Natural killer cell treated with Interleukin-12 subunit alpha and Interleukin-12 subunit beta and Interleukin-15 and Interleukin-18, amount 100 ng/mL, for 72 hours (primary cell): ENCODE measurements at regions not wholly inside any gene's neighbourhood (a gene's known extent, or its start where the extent isn't known, plus 50 kb on each side); places are given as distances from the start of the nearest gene placed in this dataset.
"Not testable (repeated sequence)": the region's sequence is repeated elsewhere in the genome, so short reads cannot be mapped to it uniquely, and the experiment has no call there.

Experiments used
- ATAC-seq, 2 donors: fragments of 150-1000 bp; cut with Tn5 transposase in 1 of 2; sonication (Bioruptor Pico), chemical (Tn5 transposase) in 1 of 2; 2 replicates each; pipeline ENCODE4 v1.10.0; 2021
- DNase-seq: peaks from one replicate; pipeline ENCODE4 v3.0.0; 2022; ENCODE audit warnings: low spot score
- H3K27ac Mint-ChIP-seq, 2 donors: 1 replicate in 1 of 2; 2 replicates in 1 of 2; pipeline ENCODE4 v1.8.0; 2022; ENCODE audit warnings: mixed read lengths in 2 of 2, mild to moderate bottlenecking in 1 of 2, moderate library complexity in 1 of 2
- H3K27me3 Mint-ChIP-seq, 2 donors: 1 replicate in 1 of 2; 2 replicates in 1 of 2; pipeline ENCODE4 v1.8.0; 2022; ENCODE audit warnings: mixed read lengths in 2 of 2
- H3K36me3 Mint-ChIP-seq: one replicate; pipeline ENCODE4 v1.8.0; 2022; ENCODE audit warnings: mixed read lengths
- H3K4me1 Mint-ChIP-seq, 2 donors: 1 replicate in 1 of 2; 2 replicates in 1 of 2; pipeline ENCODE4 v1.8.0; 2022; ENCODE audit warnings: low read depth in 2 of 2, mixed read lengths in 2 of 2, mild to moderate bottlenecking in 1 of 2
- H3K4me3 Mint-ChIP-seq: one replicate; pipeline ENCODE4 v1.8.0; 2022; ENCODE audit warnings: mixed read lengths
- H3K9me3 Mint-ChIP-seq: 2 replicates; pipeline ENCODE4 v1.8.0; 2022; ENCODE audit warnings: mixed read lengths

DNA sequence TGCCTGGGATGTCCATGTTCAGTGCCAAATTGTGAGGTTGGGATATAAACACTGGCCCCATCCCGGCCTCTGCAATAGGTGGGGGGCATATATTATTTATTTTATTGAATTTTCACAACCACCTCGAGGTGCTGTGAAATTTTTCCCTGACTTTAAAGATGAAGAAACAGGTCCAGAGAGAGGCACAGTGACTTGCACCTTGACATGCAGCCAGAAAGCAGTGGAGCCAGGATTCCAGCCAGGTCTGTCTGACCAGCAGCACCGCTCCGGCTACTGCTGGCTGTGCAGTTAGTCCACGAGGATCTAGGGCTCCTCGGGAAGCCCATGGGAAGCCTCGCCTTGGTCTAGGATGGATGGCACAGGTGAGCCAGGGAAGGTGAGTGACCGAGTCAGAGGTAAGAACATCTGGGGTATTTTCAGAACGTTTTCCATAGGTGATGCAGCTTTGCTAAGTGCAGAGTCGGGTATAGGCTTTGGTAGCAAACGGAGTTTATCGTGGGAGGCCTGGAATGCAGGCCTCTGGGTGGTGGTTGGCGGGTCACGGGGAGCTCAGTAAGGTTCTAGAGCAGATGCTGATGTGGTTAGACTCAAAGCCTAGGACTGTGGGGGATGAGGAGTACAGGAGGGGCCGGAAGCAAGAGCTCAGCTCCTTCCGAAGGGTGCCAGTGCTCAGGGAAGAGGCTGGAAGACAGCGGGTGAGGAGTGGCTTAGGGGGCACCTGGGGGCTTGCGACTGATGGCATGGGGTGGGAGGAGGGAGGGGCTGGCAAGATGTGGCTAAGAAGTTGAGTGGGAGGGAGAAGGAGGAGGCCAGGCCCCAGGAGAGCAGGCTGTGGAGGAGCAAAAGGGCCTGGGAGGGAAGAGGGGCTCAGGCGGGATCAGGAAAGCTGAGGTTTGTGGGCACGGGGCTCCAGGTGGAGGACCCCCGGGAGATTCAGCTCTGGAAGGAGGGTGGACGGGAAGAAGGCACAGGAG is 107.7 kb upstream of the LRPAP1 start:
- no peak overlapping the region for H3K27ac Mint-ChIP-seq
- DNase-seq, result no peak
- no peaks in the 10 kb centered on the region for H3K36me3 Mint-ChIP-seq
- peaks cover 17 to 19% of the 10 kb centered on the region in 2 donors for H3K27me3 Mint-ChIP-seq
- no peak for ATAC-seq
- peaks cover 0 to 2% of the 10 kb centered on the region in 2 donors for H3K4me1 Mint-ChIP-seq
- H3K9me3 Mint-ChIP-seq, result no peaks in the 10 kb centered on the region
- no peak overlapping the region for H3K4me3 Mint-ChIP-seq

GRCh38 chr4:3638080-3638795 is 106.0 kb upstream of the LRPAP1 start:
- H3K27ac Mint-ChIP-seq, result no peak overlapping the region
- peaks cover 12 to 19% of the 10 kb centered on the region in 2 donors for H3K27me3 Mint-ChIP-seq
- H3K36me3 Mint-ChIP-seq, result no peaks in the 10 kb centered on the region
- no peak for DNase-seq
- H3K4me3 Mint-ChIP-seq, result no peak overlapping the region
- no peaks in the 10 kb centered on the region for H3K9me3 Mint-ChIP-seq
- no peak for ATAC-seq
- no peaks in the 10 kb centered on the region for H3K4me1 Mint-ChIP-seq

DNA sequence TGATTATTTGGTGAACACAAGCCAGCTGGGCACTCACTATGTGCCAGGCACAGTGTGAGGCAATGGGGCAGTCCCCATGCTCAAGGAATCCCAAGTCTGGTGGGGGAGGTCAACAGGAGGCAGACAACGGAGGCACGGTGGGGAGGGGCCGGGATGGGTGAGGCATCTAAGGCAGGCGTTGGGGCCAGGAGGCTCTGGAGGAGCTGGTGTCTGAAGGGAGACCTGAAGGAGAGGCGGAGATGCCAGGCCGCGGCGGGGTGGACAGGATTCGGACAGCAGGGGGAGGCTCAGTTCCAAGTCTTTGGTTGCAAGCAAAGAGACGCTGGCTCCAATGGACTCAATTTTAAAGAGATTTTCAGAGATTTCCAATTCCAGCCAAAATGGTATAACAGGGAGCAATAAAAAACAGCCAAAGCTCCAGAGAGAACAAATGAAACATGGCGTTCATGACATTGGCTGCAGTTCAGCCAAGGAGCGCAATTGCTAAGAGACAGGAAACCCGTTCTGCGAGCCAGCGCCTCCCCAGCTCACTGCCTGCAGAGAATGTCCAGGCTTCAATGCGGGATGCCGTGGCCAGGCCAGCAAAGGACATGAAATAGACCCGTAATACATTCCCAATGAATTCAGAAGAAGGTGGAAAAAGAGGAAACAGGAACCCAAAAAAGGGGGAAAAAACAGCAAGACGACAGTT is 105.2 kb upstream of the LRPAP1 start:
- no peaks in the 10 kb centered on the region for H3K4me1 Mint-ChIP-seq
- no peak for ATAC-seq
- no peak overlapping the region for H3K4me3 Mint-ChIP-seq

GRCh38 chr4:3636646-3637320 is 104.6 kb upstream of the LRPAP1 start:
- Mint-ChIP-seq H3K4me3 (no peak overlapping the region), H3K27ac (no peak overlapping the region), H3K4me1 (no peaks in the 10 kb centered on the region), H3K27me3 (peaks cover 12 to 19% of the 10 kb centered on the region in 2 donors), H3K9me3 (no peaks in the 10 kb centered on the region), H3K36me3 (no peaks in the 10 kb centered on the region)
- ATAC-seq (no peak), DNase-seq (no peak)

More for the DNA sequence above, 105.2 kb upstream of the LRPAP1 start:
- H3K36me3 Mint-ChIP-seq, result no peaks in the 10 kb centered on the region
- no peaks in the 10 kb centered on the region for H3K9me3 Mint-ChIP-seq
- H3K27ac Mint-ChIP-seq, result no peak overlapping the region
- peaks cover 12 to 19% of the 10 kb centered on the region in 2 donors for H3K27me3 Mint-ChIP-seq
- DNase-seq, result no peak

DNA sequence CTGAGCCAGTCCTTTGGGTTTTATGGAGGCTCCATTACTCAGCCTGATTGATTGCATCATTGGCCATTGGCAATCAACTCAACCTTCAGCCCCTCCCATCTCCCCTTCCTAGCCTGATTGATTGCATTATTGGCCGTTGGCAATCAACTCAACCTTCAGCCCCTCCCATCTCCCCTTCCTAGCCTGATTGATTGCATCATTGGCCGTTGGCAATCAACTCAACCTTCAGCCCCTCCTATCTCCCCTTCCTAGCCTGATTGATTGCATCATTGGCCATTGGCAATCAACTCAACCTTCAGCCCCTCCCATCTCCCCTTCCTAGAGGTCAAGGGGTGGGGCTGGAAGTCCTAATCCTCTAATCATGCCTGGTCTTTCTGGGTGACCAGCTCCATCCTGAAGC is 103.8 kb upstream of the LRPAP1 start:
- H3K27ac Mint-ChIP-seq, H3K4me3 Mint-ChIP-seq, H3K4me1 Mint-ChIP-seq, ATAC-seq, H3K36me3 Mint-ChIP-seq, H3K9me3 Mint-ChIP-seq, DNase-seq: not testable (repeated sequence)
- peaks cover 12 to 19% of the 10 kb centered on the region in 2 donors for H3K27me3 Mint-ChIP-seq

GRCh38 chr4:3634894-3635820 is 102.9 kb upstream of the LRPAP1 start:
- no peaks in the 10 kb centered on the region for H3K4me1 Mint-ChIP-seq
- H3K27me3 Mint-ChIP-seq, result peaks cover 11 to 19% of the 10 kb centered on the region in 2 donors
- no peak for DNase-seq
- H3K4me3 Mint-ChIP-seq, result no peak overlapping the region
- no peak overlapping the region for H3K27ac Mint-ChIP-seq
- no peaks in the 10 kb centered on the region for H3K36me3 Mint-ChIP-seq
- no peak for ATAC-seq
- no peaks in the 10 kb centered on the region for H3K9me3 Mint-ChIP-seq

DNA sequence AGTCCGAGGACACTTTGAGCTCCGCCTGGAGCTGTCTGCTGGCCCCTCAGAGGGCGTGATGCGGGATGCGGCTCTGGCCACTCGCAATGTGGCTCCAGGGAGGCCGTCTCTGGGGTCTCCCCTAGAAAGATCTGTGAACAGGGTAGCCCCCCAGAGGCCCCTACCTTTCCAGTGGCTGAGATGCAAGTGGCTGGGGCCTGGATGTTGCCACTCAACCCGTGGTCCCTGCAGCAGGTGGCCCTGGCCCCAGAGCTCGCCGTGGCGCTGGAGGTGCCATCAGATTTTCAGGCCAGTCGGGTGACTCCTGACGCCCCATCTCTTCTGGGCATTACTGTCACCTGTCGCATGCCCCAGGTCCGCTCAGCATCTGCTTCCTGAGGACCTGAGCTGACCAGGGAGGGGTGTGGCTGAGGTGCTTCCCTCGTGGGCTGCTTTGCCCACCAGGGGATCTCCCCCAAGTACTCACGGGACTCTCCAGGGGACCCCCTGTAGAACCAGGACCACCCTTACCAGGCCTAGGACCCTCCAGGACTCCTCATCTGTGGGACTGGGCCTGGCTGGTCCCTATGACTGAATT is 102.1 kb upstream of the LRPAP1 start:
- ATAC-seq (no peak), DNase-seq (no peak)
- no peaks in the 10 kb centered on the region for H3K9me3 Mint-ChIP-seq
- no peaks in the 10 kb centered on the region for H3K4me1 Mint-ChIP-seq
- H3K4me3 Mint-ChIP-seq, result no peak overlapping the region
- H3K27me3 Mint-ChIP-seq, result peaks cover 12 to 19% of the 10 kb centered on the region in 2 donors
- no peak overlapping the region for H3K27ac Mint-ChIP-seq
- H3K36me3 Mint-ChIP-seq, result no peaks in the 10 kb centered on the region

GRCh38 chr4:3633277-3633676 is 101.1 kb upstream of the LRPAP1 start:
- H3K27ac Mint-ChIP-seq, ATAC-seq, H3K4me1 Mint-ChIP-seq, DNase-seq, H3K36me3 Mint-ChIP-seq, H3K9me3 Mint-ChIP-seq, H3K4me3 Mint-ChIP-seq: not testable (repeated sequence)
- H3K27me3 Mint-ChIP-seq, result peaks cover 12 to 19% of the 10 kb centered on the region in 2 donors

GRCh38 chr4:3632794-3633193 is 100.6 kb upstream of the LRPAP1 start:
- not testable (repeated sequence) for DNase-seq, H3K4me1 Mint-ChIP-seq, ATAC-seq, H3K9me3 Mint-ChIP-seq, H3K4me3 Mint-ChIP-seq, H3K36me3 Mint-ChIP-seq
- H3K27ac Mint-ChIP-seq, result peak overlapping the region in 1 of 2 donors; percentile 39
- H3K27me3 Mint-ChIP-seq, result peaks cover 11 to 15% of the 10 kb centered on the region in 2 donors

GRCh38 chr4:3631544-3632266 is 99.5 kb upstream of the LRPAP1 start:
- not testable (repeated sequence) for H3K9me3 Mint-ChIP-seq, DNase-seq, H3K27me3 Mint-ChIP-seq, H3K4me3 Mint-ChIP-seq, H3K27ac Mint-ChIP-seq, H3K4me1 Mint-ChIP-seq, H3K36me3 Mint-ChIP-seq
- ATAC-seq, result peak; percentile 19 to 46

DNA sequence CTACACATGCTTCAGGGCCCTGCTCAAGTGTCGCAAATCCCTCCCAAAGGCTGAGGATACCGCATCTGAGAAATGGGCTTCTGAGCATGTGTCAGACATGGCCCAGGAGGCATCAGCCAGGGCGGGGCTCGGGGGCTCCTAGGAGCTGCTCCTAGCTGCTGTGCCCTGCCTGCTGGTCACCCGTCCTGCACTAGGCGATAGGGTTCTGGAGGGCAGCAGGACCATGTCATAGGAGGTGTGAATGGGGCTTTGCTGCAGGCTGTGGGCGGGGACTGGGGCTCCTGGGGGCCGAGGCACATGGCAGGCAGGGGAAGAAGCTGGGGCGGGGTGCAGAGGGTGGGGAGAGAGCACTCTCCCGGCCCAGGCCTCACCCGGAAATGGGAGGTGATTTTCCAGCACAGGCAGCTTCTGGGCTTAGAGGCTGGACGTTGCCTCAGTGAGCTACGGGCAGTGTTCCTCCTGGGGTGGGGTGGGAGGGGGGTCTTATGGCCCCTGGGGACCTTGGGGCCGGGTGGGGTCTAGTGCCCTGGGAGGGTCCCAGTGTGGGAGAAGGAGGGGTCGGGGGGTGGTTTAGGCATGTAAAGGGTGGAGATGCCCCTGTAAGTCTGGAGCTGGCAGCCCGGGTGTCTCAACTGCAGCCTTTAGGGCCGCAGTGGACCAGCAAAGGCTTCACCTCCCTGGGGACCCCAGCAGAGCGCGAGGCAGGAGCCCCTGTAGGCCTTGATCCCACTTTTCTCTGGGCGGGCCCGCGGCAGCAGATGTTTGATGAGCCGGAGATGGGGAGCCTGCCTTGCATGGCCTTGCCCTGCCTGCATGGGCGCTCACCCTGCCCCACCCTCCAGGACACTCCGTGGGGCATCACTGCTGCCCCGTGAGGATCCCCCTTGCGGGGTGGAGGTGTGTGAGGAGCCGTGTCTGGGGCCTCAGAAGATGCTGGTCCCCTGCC is 98.6 kb upstream of the LRPAP1 start:
- no peak for DNase-seq
- H3K4me3 Mint-ChIP-seq, result no peak overlapping the region
- H3K27ac Mint-ChIP-seq, result no peak overlapping the region
- H3K36me3 Mint-ChIP-seq, result no peaks in the 10 kb centered on the region
- H3K27me3 Mint-ChIP-seq, result peaks cover 0 to 3% of the 10 kb centered on the region in 2 donors
- no peaks in the 10 kb centered on the region for H3K9me3 Mint-ChIP-seq
- peak in 1 of 2 donors; percentile 8 for ATAC-seq
- no peaks in the 10 kb centered on the region for H3K4me1 Mint-ChIP-seq
